Fibroblast of lung (primary cell): ENCODE measurements at regions not wholly inside any gene's neighbourhood (a gene's known extent, or its start where the extent isn't known, plus 50 kb on each side); places are given as distances from the start of the nearest gene placed in this dataset.

Source experiments
- EZH2 ChIP-seq: IDR thresholded peaks from 2 replicates; pipeline ENCODE4 v1.5.1; 2012; ENCODE audit warnings: low read length, control low read depth, mild to moderate bottlenecking; ENCODE audit errors: missing control alignments
- TF ChIP-seq, protein P1 (sequence below), 2 donors: IDR thresholded peaks in 1 of 2; conservative IDR thresholded peaks in 1 of 2; 1 replicate in 1 of 2; 2 replicates in 1 of 2; pipeline ENCODE4 v1.5.1; 2011 to 2012; ENCODE audit warnings: low read length in 2 of 2, control low read depth in 1 of 2, inconsistent platforms in 1 of 2, low read depth in 1 of 2, mild to moderate bottlenecking in 1 of 2

DNA sequence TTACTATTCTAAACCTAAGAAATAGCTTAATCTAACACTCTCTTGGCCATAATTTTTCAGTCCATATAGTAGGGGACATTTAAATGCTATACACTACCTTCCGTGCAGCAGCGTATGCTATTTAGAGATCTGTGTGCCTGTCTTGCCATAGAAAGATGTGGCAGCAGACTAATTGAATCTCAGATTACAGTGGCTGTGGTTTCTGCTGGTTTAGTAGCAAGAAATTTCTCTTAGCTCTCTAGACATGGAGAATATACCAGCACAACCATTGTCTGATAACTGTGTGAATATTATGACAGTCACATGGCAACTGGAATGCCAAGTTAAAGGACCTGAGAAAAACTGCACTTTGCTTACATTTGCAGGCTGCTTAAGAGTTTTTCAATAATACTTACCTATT, 672.4 kb upstream of the MIR17HG start:
- TF ChIP-seq, protein P1, sequence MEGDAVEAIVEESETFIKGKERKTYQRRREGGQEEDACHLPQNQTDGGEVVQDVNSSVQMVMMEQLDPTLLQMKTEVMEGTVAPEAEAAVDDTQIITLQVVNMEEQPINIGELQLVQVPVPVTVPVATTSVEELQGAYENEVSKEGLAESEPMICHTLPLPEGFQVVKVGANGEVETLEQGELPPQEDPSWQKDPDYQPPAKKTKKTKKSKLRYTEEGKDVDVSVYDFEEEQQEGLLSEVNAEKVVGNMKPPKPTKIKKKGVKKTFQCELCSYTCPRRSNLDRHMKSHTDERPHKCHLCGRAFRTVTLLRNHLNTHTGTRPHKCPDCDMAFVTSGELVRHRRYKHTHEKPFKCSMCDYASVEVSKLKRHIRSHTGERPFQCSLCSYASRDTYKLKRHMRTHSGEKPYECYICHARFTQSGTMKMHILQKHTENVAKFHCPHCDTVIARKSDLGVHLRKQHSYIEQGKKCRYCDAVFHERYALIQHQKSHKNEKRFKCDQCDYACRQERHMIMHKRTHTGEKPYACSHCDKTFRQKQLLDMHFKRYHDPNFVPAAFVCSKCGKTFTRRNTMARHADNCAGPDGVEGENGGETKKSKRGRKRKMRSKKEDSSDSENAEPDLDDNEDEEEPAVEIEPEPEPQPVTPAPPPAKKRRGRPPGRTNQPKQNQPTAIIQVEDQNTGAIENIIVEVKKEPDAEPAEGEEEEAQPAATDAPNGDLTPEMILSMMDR (conservative IDR thresholded peaks at IDR 0.05 in 1 of 2, IDR thresholded peaks at IDR 0.05 in 1 of 2; ENCODE audit: low read depth in 1 of 2, low read length in 2 of 2) = no peak
- no peak for TF ChIP-seq EZH2
